ENCODE measurements at regions not wholly inside any gene's neighbourhood (a gene's known extent, or its start where the extent isn't known, plus 50 kb on each side); places are given as distances from the start of the nearest gene placed in this dataset.

- TF ChIP-seq CTCF (IDR thresholded peaks at IDR 0.05; ENCODE audit: low read depth, low read length, missing input control) (no peak), HNF4G (IDR thresholded peaks at IDR 0.05) (no peak), REST (IDR thresholded peaks at IDR 0.05) (no peak)
These were observed 363.9 kb upstream of the TNRC6C start for GRCh38 chr17:77594416-77595209.

All from liver (tissue), 3 donors.